ENCODE measurements at regions not wholly inside any gene's neighbourhood (a gene's known extent, or its start where the extent isn't known, plus 50 kb on each side); places are given as distances from the start of the nearest gene placed in this dataset.

DNA sequence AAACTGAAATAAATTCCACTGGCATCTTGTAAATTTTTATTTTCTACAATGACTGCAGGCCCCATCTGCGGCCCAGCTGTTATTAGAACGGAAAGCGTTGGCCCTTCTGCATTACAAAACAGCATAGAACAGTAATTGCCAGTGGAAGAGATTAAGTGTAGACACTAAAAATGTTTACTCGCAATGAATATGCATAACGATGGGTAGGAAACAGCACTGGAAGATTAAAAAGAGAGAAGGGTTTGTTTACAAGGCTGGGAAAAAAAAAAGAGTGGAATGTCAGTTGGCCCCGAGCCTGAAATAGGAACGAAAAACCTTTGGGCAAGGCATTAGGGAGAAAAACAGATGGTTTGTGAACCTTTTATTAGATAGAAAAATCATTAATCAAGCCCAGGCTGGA lies 275.9 kb upstream of the TCF4 start:
- no peak for DNase-seq
- no peaks in the 10 kb centered on the region for H3K9me3 ChIP-seq (replicated peaks; ENCODE audit: insufficient read depth, low read length)
- no peaks in the 10 kb centered on the region for H3K27me3 ChIP-seq (replicated peaks; ENCODE audit: insufficient read depth, low read length)
- no peaks in the 10 kb centered on the region for H4K20me1 ChIP-seq (ENCODE audit: insufficient read depth, low read length)
- TF ChIP-seq, protein P1, sequence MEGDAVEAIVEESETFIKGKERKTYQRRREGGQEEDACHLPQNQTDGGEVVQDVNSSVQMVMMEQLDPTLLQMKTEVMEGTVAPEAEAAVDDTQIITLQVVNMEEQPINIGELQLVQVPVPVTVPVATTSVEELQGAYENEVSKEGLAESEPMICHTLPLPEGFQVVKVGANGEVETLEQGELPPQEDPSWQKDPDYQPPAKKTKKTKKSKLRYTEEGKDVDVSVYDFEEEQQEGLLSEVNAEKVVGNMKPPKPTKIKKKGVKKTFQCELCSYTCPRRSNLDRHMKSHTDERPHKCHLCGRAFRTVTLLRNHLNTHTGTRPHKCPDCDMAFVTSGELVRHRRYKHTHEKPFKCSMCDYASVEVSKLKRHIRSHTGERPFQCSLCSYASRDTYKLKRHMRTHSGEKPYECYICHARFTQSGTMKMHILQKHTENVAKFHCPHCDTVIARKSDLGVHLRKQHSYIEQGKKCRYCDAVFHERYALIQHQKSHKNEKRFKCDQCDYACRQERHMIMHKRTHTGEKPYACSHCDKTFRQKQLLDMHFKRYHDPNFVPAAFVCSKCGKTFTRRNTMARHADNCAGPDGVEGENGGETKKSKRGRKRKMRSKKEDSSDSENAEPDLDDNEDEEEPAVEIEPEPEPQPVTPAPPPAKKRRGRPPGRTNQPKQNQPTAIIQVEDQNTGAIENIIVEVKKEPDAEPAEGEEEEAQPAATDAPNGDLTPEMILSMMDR (IDR thresholded peaks at IDR 0.05; ENCODE audit: low read length): no peak
- TF ChIP-seq EZH2phosphoT487 (IDR thresholded peaks at IDR 0.05; ENCODE audit: low read length) (no peak), EZH2 (optimal IDR thresholded peaks at IDR 0.05; ENCODE audit: low read depth, low read length) (no peak)
- H2AFZ ChIP-seq (ENCODE audit: low read length): no peak overlapping the region
- H3F3A ChIP-seq (ENCODE audit: insufficient read depth, low read length): no peaks in the 10 kb centered on the region
- H3K9me2 ChIP-seq (replicated peaks; ENCODE audit: insufficient read depth, low read length): no peaks in the 10 kb centered on the region
- H3K79me2 ChIP-seq (ENCODE audit: low read length): no peaks in the 10 kb centered on the region
- no peaks in the 10 kb centered on the region for H3K4me1 ChIP-seq (ENCODE audit: low read length)
- no peak overlapping the region for H3K27ac ChIP-seq (ENCODE audit: low read length)
- H3K36me3 ChIP-seq (replicated peaks; ENCODE audit: insufficient read depth, low read length): no peaks in the 10 kb centered on the region; the same call in 1 of the 2 replicates
- H3K4me3 ChIP-seq (ENCODE audit: low read length): no peak overlapping the region
- no peak overlapping the region for H3K4me2 ChIP-seq (ENCODE audit: low read depth, low read length)
- no peak overlapping the region for H3K9ac ChIP-seq (ENCODE audit: low read length)

DNA sequence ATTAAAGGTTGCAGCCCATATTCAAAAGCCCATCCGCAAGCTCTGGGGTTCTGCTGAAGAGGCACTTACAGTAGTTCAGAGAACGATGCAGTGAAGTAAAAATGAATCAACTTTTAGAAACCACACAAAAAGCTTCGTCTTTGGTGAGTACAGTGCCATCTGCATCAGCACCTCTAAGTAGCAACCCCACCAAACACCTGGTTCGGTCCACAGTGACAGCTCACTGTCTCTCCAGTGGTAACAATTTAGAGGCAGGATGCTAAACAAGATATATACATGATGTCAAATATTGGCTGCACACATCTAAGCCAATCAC lies 275.4 kb upstream of the TCF4 start:
- H3K27ac ChIP-seq (ENCODE audit: low read length): no peak overlapping the region
- H2AFZ ChIP-seq (ENCODE audit: low read length): no peak overlapping the region
- H3K79me2 ChIP-seq (ENCODE audit: low read length): no peaks in the 10 kb centered on the region
- no peaks in the 10 kb centered on the region for H3K27me3 ChIP-seq (replicated peaks; ENCODE audit: insufficient read depth, low read length)
- TF ChIP-seq EZH2 (optimal IDR thresholded peaks at IDR 0.05; ENCODE audit: low read depth, low read length) (no peak), EZH2phosphoT487 (IDR thresholded peaks at IDR 0.05; ENCODE audit: low read length) (no peak)
- TF ChIP-seq, protein P1 (IDR thresholded peaks at IDR 0.05; ENCODE audit: low read length): no peak
- H4K20me1 ChIP-seq (ENCODE audit: insufficient read depth, low read length): no peaks in the 10 kb centered on the region
- no peak for DNase-seq
- H3K9ac ChIP-seq (ENCODE audit: low read length): no peak overlapping the region
- no peaks in the 10 kb centered on the region; the same call in 1 of the 2 replicates for H3K36me3 ChIP-seq (replicated peaks; ENCODE audit: insufficient read depth, low read length)
- H3K4me2 ChIP-seq (ENCODE audit: low read depth, low read length): no peak overlapping the region
- H3K4me3 ChIP-seq (ENCODE audit: low read length): no peak overlapping the region
- H3F3A ChIP-seq (ENCODE audit: insufficient read depth, low read length): no peaks in the 10 kb centered on the region
- H3K9me2 ChIP-seq (replicated peaks; ENCODE audit: insufficient read depth, low read length): no peaks in the 10 kb centered on the region
- no peaks in the 10 kb centered on the region for H3K4me1 ChIP-seq (ENCODE audit: low read length)
- no peaks in the 10 kb centered on the region for H3K9me3 ChIP-seq (replicated peaks; ENCODE audit: insufficient read depth, low read length)

DNA sequence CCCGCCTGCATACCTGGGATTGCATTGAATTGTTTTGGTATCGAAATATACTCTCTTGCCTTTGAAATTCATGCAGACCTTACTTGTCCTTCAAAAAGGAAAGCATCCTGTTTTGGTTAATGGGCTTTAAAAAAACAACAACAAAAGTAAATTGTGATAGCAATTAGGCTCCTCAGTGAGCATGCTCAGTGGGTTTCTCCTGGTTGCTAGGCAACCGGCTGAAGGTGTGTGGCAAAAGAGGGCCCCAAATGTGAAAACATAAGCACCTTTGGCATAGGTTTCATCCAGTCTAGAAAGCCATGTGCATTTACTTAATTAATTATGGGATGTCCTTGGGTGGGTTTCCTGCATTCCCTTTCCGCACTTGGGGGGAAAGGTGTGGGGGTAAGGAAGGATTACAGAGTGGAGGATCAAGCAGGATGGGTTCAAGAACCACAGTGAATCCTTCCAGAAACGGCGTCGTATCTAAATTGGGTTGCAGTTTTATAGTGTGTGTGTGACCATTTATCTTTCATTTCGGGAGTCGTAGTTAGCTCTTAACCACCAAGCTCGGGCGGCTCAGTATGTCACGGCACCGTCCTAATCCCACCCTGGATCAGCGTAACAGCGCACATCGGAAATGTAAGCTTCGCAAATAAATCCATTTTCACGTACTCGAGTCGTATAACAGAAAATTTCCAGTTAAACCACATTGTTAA lies 274.9 kb upstream of the TCF4 start:
- Histone ChIP-seq H3K79me2 (ENCODE audit: low read length) (no peaks in the 10 kb centered on the region), H3K4me1 (ENCODE audit: low read length) (no peaks in the 10 kb centered on the region), H2AFZ (ENCODE audit: low read length) (no peak overlapping the region), H3K27me3 (replicated peaks; ENCODE audit: insufficient read depth, low read length) (no peaks in the 10 kb centered on the region), H4K20me1 (ENCODE audit: insufficient read depth, low read length) (no peaks in the 10 kb centered on the region), H3K36me3 (replicated peaks; ENCODE audit: insufficient read depth, low read length) (no peaks in the 10 kb centered on the region; the same call in 1 of the 2 replicates), H3F3A (ENCODE audit: insufficient read depth, low read length) (no peaks in the 10 kb centered on the region), H3K9me2 (replicated peaks; ENCODE audit: insufficient read depth, low read length) (no peaks in the 10 kb centered on the region), H3K4me2 (ENCODE audit: low read depth, low read length) (no peak overlapping the region), H3K4me3 (ENCODE audit: low read length) (no peak overlapping the region), H3K9ac (ENCODE audit: low read length) (no peak overlapping the region), H3K9me3 (replicated peaks; ENCODE audit: insufficient read depth, low read length) (no peaks in the 10 kb centered on the region), H3K27ac (ENCODE audit: low read length) (no peak overlapping the region)
- DNase-seq: no peak
- TF ChIP-seq EZH2phosphoT487 (IDR thresholded peaks at IDR 0.05; ENCODE audit: low read length) (no peak), EZH2 (optimal IDR thresholded peaks at IDR 0.05; ENCODE audit: low read depth, low read length) (no peak)
- TF ChIP-seq, protein P1 (IDR thresholded peaks at IDR 0.05; ENCODE audit: low read length): no peak

Measured in MM.1S (cell line).